ENCODE measurements at regions not wholly inside any gene's neighbourhood (a gene's known extent, or its start where the extent isn't known, plus 50 kb on each side); places are given as distances from the start of the nearest gene placed in this dataset.

DNA sequence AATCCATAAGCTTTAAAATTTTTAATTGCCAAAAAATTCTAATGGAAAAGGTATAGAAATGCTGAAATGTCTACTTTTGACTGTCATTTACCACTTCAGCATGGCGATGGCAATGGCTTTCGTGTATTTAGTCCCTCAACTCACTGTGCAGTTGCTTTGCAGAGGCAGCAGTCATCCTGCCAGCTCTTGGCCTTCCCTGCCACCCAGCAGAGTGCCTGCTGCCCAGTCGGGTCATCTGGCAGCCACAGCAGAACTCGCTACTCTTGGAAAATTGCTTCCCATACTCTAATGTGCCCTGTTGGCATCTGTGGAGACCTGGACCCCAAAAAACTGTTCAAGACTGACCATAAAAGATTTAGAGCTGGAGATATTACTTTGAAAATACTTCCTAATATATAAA, 383.2 kb downstream of the UQCRFS1 start:
- no peak for DNase-seq

DNA sequence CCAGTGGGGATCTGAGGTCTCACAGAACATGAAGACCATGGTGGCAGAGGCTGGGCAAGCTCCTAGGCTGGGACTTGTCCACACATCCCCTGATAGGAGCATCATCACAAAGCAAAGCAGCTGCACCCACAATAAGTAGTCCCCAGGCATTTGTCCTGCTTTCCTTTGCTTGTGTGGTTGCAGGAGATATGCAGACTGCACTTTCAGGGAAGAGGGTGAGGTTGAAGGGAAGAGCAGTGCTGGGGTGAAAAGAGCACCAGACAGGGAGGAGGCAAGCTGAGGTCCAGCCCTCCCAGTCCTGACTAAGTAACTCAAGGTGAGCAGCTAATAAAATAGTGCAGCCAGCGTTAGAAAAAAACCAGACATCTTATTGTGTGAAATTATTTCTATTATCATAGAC, 383.6 kb downstream of the UQCRFS1 start:
- DNase-seq: no peak

DNA sequence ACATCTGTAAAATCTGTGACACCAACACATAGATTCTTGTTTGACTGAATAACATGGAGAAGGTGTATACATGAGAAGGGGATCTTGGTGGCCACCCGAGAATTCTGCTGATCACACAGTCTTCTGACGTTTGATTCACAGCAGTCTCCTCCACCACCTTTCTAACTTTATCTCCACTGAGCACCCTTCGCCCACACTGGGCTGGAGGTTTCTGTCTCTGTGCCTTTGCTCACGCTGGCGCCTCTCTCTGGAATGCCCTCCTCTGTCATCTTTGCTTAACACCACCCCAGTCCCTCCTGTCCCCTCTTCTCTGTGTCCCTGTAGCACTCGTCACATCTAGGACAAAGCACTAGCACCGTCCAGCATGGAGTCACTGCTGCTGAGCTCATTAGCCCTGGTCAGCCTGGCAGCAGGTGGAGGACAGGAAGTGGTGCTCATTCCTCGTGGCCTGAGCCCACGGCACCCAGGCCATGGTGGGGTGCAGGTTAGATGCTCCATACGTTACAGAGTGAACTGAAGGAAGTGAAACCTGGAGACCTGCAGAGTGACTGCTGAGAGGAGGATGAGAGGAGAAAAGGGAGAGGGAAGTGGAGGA, 384.6 kb downstream of the UQCRFS1 start:
- no peak for DNase-seq

DNA sequence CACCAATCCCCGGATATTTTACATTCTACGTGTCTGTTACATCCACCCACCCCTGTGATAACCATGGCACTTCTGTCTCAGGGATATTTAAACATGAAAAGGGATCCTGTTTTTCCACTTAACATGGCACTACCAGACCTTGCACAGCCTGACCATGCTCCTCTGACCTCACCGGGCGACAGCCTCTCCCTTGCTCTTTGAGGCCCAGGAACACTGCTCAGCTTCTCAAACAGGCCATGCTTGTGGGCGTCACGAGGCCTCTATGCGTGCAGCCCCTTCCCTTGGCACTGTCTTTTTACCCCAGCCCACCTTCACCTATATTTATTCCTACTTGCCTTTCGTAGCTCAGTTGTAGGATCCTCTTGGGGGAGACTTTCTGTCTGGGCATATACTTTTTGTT, 385.6 kb downstream of the UQCRFS1 start:
- no peak for DNase-seq

DNA sequence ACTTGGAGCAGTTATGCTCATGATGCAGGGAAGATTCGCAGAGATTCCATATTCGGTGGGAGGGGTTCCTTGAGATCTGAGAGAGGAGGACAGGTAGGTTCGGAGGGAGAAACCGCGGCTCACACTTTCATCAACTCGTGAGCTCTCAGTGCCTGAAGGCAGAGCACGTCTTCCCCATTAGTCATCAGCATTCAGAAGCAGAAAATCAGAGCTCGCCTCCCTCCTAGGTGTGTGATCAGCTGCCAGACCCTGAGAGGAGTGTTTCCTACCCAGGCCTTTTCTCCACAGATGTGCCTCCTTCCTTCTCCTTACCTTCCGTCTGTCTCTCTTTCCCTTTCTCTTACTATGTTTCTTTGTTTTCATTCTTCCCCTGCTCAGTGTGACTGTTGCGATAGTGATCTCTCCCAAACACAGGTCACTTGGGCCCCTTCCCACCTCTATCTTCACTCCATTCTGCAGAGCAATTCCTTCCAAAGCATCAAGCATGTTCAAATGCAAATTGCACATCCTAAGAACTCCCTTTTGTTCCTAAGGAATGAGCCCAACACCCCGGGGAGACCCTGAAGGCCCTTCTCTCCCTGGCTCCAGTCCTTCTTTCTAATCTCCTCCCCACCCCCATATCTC, 389.5 kb downstream of the UQCRFS1 start:
- DNase-seq: no peak

DNA sequence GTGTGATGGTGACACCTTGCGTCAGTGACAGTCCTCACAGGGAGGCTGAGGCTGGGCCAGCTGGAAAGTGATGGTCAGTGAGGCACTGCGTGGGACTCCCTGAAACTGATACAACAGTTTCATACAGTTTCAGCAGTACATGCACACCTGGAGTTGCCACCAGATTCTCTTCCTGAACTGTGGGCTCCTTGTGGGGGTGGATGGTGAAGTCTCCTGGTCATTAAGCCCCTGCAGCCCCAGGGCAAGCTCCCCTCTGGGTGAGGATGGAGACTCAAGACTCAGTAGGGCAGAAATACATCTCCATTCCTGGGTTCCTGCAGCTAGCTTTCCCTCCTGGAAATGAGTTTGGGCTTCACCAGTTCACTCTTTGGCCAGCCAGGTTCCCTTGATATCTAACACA, 392.7 kb downstream of the UQCRFS1 start:
- DNase-seq: no peak

DNA sequence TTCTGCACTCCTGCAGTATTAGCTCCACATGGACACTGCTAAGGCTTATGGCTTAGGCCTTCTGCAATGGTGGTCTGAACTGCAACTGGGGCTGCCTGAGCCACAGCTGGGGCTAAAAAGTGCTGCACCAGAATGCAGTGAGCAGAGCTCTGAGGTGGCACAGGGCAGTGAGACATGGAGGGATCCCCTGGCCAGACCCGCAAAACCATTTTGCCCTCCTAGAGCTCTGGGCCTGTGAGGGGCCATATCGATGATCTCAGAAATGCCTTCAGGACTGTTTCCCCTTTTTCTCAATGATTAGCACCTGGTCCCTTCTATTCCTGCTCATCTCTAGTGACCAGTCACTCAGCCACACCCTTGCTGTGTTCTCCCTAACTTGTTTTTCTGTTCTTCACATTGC, 397.7 kb downstream of the UQCRFS1 start:
- no peak for DNase-seq

DNA sequence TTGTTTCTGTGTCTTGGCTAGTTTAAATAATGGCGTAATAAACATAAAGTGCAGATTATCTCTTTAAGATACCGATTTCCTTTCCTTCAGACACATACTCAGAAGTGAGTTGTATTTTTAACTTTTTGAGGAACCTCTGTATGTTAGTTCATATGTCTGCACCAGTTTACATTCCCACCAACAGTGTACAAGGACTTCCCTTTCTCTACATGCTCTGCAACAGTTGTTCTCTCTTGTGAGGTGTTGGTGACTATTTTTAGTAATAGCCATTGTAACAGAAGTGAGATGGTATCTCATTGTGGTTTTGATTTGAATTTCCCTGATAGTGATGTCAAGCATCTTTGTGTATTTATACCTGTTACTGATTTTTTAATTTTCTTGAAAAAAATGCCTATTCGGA, 418.6 kb downstream of the UQCRFS1 start:
- no peak for DNase-seq

DNA sequence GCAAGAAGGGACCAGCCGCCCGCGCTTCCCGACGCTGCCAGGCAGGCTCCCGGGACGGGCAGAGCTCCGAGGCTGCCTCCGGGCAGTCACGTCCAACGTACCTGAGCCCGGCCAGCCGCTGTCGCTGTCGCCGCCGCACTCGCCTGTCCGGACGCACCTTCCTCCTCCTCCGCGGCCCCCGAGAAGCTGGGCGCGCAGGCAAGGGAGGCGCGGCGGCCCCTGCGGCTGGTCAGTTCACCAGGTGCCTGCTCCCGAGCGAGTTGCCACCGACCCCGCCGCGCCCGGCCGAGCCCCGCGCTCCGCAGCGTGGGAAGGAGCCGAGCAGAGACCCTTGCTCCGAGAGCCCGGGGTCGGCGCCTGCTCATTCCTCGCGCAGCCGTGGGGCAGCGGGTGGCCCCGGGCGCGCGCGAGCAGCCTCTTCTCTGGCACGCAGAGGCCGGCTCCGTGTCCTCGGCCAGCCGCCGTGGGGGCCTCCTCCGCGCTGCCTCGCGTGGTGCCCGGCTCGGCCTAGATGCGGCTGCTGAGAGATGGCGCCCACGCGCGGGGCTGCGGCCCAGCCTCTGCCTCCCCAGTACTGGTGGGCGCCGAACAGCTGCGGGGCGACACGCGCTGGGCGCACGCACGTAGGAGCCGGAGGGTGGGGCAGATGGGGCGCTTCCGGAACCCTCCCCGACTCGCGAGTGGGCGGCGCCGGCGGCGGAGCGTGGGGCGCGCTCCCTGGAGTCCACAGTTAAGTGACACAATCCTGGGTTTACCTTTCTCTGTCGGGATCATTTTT, 419.4 kb downstream of the UQCRFS1 start:
- no peak for DNase-seq

DNA sequence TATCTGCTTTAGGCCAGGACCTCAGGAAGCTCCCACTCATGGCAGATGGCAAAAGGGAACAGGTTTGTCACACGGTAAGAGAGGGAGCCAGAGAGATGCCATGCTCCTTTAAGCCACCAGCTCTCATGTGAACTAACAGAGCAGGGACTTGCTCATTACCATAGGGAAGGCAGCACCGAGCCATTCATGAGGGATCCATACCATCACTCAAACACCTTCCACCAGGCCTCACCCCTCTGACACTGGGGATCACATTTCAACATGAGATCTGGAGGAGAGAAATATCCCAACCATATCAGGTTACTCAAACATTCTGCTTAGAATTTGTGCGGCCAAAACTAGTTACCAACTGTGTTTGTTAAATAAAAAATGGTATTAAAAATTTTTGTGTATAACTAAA, 427.0 kb downstream of the UQCRFS1 start:
- no peak for DNase-seq

DNA sequence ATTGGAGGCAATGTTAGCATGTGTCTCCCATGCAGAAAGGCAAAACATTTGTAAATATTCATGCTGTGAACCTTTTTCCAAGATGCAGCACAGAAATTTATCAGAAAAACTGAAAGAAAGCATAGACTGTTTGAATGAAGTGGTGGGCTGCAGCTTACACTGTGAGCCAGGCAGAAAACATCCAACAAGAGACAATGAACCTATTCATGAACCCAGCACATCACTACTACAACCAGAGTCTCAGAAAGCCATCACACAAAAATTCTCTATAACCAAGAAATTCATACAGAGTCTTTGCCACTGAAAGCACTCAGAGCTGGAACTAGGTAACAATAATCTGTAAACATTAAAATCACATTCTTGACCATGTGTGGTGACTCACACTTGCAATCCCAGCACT, 448.9 kb downstream of the UQCRFS1 start:
- DNase-seq: no peak

DNA sequence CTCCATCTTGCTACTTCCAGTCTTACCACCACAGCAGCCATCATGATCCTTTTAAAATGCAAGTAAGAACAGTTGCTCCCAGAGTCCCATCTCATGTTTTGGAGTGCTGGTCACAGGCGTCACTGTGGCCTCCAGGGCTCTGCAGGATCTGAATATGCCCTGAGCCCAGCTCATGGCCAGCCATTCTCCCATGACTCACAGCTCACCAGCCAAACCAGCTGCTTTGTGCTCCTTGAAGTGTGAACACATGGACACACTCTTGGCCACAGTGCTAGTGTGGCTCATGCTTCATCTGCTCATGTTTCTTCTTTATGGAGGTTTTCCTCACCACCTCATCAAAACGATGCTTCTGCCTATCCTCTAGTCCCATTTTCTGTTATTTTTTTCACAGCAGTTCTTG, 466.5 kb downstream of the UQCRFS1 start:
- no peak for DNase-seq

DNA sequence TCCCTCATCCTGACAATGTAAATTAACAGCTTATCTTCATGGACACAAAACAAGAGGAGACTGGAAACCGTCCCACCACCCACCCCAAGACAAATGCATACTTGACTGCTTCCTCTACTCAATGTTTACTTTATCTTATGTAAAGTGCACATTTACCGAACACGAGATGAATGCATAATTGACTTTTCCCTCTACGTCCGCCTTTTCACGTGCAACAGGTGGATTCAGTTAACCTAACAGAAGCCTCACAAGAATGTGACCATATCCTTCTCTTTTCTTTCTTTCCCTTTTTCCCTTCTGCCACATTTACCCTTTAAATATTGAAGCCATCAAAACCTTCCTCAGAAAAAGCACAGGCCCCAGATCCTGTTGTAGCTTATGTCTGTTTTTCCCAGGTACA, 468.0 kb downstream of the UQCRFS1 start:
- DNase-seq: no peak

DNA sequence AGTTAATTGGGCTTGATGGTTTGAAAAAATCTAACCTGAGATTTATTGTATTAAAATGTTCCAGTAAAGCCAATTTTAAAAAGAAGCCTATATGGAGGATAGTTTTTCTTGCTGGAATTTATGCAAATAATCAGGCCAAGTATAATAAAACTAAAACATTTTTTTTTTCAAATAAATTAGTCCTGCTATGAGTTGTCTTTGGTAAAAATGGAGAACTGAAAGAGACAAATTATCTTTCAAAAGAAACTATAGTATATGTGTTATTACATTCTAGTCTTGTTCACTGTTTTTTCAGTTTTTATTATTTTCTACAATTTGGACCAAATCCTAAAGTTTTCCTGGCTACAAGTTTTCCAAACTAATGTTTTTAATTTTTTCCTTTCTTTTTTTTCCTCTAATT, 468.9 kb downstream of the UQCRFS1 start:
- DNase-seq: no peak

DNA sequence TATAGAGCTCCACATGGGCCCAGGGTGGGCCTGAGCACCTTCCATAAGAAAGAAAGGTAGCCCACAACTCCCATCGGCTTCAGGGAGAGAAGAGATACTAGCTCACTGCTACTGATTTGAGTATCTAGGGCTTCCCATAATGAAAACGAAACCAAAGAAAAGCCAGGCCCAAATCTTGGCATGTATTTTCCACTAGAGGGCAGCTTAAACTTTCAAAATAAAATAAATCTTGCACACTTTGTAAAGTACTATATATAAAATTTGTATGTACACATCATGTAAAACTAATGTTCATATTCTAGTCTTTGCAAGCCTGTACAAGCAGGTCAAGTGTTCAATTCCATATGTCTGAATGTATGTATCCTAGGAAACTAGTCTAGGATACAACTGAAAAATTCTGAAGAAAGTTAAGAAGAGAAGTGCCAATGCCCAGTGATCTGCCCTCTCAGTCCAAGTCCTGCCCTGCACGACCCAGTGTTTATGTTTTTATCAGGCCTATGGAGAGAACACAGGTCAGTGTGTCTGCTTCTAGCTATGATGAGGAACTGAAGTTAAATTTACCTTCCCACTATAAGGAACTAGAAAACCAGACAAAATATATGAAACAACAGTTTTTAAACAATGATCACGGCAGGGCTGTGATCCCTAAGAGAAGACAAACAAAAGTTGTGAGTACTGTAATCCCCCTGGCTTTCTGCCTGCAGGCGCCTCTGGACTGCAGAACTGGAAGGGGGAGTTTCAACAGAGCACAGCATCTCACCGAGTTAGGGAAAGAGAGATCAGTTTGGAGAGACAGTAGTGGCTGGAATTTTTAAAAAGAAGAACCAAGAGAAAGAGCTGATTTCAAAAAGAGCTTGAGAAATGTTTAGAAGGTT, 475.7 kb downstream of the UQCRFS1 start:
- no peak for DNase-seq

DNA sequence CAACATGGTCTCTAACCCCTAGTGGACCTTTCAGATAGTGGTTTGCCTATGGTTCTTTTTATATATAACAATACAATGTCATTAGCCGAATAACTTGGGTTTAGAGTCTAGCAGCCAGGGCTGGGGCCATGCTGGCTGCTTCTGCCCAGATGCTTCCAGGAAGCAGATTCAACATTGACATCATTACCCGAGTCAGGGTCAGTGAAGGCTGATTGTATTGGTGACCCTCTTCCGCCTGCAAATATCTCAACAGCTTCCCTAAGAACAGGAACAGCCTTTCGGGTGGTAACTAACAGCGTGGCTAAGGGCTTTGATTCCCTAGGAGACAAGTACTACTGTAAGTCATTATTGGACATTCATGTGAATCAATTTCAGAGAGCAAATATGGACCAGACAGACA, 476.4 kb downstream of the UQCRFS1 start:
- DNase-seq: no peak

DNA sequence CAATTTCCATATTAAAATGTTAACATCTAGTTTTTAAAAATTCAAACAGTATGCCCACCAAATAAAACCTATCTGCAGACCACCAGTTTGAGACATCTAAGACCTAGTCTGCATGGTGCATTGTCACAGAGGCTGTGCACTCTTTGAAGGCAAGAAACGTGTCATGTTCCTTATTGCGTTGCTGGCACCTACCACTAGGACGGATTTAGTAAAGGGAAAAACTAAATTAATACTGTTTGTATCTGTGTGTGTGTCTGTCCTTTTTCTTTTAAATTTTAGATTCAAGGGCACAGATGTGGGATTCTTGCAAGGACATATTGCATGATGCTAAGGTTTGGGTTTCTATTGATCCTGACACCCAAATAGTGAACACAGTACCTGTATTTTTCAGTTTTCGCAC, 481.4 kb downstream of the UQCRFS1 start:
- DNase-seq: no peak

DNA sequence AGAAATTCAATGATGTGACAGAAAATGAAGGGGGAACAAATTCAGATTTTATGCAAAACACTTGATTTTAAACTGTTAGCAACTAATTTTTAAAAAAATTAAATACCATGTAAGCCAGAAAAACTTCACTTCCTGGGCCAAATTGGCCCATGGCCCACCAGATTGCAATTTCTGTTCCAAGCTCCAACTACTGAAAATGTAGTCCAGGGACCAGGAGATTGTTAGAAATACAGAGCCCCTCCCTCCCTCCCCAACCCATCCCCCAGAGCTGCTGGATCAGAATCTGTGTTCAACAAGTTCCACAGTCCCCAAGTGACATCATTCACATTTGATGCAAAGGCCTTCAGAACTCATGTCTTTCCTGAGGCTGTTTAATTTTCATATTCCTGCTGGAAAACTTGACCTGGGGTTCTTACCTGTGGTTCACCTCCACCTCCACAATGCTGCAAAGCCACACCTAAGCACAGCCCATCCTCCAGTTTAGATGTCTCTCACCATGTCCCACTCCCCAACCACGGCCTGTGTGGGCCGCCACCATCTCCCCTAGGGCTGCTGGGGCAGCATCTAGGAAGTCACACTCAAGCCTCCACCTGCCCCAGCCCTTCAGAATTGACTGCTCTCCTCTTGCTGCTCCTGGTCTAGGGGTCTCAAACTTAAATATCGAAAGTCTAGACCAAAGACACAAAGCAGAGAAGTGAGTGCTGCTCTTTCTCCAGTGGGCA, 482.0 kb downstream of the UQCRFS1 start:
- no peak for DNase-seq

DNA sequence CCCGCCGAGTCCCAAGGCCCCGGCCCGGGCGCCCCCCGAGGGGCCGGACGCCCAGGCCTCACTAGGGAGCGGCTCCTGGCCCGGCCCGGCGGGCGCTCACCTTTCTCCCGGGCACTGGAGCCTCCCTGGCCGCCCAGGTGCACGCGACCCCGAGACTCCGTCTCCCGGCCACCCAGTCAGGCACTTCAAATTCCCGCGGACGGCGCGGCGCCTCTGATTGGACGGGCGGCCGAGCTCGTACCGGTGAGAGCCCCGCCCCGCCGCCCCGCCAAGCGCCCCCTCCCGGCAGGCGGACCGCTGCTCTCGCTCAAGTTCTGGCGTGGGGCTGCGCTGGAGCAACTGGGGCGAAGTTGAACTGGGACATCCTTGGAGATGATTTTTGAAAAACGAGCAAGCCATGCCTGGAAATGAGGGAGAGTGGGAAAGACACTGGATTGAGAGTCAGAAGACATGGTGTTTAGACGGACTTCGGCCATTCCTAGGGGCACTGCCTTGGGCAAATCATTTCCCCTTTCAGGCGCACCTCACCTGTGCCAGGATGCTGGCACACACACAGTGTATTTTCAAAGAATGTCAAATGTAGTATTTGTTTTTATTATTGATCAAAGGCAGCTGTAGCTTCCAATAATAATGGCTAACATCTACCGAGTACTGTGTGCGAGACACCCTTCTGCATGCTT, 485.3 kb downstream of the UQCRFS1 start:
- DNase-seq: no peak

DNA sequence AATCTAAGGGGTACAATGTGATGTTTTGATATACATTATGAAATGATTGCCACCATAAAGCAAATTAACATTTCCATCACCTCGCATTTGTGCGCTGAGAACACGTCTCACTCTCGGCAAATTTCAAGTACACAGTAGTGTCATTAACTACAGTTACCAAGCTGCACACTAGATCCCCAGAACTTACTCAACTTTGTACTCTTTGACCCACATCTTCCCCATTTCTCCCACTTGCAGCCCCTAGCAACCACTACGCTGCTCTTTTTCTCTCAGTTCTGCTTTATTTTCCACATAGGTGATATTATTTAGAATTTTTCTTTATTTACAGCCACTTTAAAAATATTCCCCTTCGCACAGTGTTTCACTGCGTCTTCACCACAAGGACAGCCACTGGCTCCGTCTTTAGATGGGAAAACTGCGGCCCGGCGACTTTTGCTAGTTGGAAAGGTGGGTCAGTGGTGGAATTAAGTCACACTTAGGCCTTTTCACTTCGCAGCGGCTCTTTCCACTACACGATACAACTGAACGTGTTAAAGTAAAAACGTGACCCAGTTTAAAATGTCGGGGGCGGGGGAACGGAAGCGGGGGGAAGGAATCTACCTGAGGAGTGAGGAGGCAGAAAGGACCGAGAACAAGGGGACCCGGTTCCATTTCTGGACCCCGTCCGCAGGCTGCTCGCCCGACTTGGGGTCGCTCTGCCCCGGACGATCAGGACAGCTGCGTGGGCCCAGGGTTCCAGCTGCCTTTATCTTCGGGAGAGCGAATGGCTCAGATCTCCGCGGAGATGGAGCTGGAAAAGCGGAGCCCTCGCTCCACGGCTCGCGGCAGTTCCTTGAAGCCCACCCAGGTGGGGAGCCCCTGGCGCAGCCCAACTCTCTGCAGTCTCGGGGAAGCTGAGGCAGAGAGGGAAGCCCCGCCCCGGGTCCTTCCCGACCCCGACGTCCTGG, 486.1 kb downstream of the UQCRFS1 start:
- no peak for DNase-seq

DNA sequence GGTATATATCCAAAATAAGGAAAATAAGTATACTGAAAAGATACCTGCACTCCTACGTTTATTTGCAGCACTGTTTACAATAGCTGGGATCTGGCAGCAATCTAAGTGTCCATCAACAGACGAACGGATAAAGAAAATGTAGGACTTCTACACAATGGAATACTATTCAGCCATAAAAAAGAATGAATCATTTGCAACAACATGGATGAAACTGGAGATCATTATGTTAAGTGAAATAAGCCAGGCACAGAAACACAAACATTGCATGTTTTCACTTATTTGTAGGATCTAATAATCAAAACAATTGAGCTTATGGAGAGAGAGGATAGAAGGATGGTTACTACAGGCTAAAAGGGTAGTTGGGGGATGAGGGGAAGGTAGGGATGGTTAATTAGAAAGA, 494.0 kb downstream of the UQCRFS1 start:
- DNase-seq: no peak

Measured in DMS 273 treated with DMSO at 0.1 percent for 48 hours (cell line).